IMR-90 (cell line): ENCODE measurements at regions not wholly inside any gene's neighbourhood (a gene's known extent, or its start where the extent isn't known, plus 50 kb on each side); places are given as distances from the start of the nearest gene placed in this dataset.

Experiments used
- ATAC-seq: fragments of 200-7000 bp; cut with Tn5 transposase; 2 replicates; pipeline ENCODE4 v1.9.1; 2020; ENCODE audit warnings: low read depth, mild to moderate bottlenecking, moderate library complexity
- BruUV-seq: library from RNA; stranded (reverse); fragments of 400-500 nt; replicated peaks from 2 replicates; lab custom pipeline; 2021; lab: Mats Ljungman, UMichigan
- CTCF ChIA-PET: fragments of 300-600 bp; formaldehyde crosslinking; extraction: SDS; loops from one replicate; lab custom pipeline; 2021; ENCODE audit warnings: antibody characterized with exemption; lab: Yijun Ruan, JAX
- POLR2A ChIA-PET: fragments of 300-600 bp; sonication (Branson Sonifier 250); formaldehyde crosslinking; loops from one replicate; lab custom pipeline; 2022; ENCODE audit warnings: antibody characterized with exemption; ENCODE audit not compliant: unreplicated experiment; lab: Charles Lee
- DNase-seq: peaks from one replicate; pipeline ENCODE4 v3.0.0; 2013
- H2AFZ ChIP-seq: replicated peaks from 2 replicates; pipeline ENCODE3; 2013; ENCODE audit warnings: low read length, mild to moderate bottlenecking; ENCODE audit not compliant: poor library complexity
- H2AK5ac ChIP-seq: 2 replicates; pipeline ENCODE4 v1.6.1; 2013; ENCODE audit warnings: low read depth, low read length, inconsistent platforms
- H2AK9ac ChIP-seq: replicated peaks from 2 replicates; pipeline ENCODE3; 2013; ENCODE audit warnings: mild to moderate bottlenecking, low read depth, low read length, moderate library complexity; ENCODE audit not compliant: poor library complexity
- H2BK120ac ChIP-seq: 2 replicates; pipeline ENCODE4 v1.6.1; 2013; ENCODE audit warnings: low read depth, low read length, inconsistent platforms
- H2BK15ac ChIP-seq: 3 replicates; pipeline ENCODE4 v1.6.1; 2013; ENCODE audit warnings: low read depth, low read length, inconsistent platforms
- H2BK20ac ChIP-seq: 2 replicates; pipeline ENCODE4 v1.6.1; 2013; ENCODE audit warnings: low read depth, mild to moderate bottlenecking, inconsistent platforms, low read length, moderate library complexity
- H2BK5ac ChIP-seq: 2 replicates; pipeline ENCODE4 v1.6.1; 2013; ENCODE audit warnings: mild to moderate bottlenecking, low read depth, low read length, inconsistent platforms; ENCODE audit not compliant: poor library complexity, severe bottlenecking
- H3K14ac ChIP-seq: replicated peaks from 2 replicates; pipeline ENCODE4 v1.6.1; 2013; ENCODE audit warnings: low read depth, low read length, inconsistent platforms
- H3K18ac ChIP-seq: 2 replicates; pipeline ENCODE4 v1.6.1; 2013; ENCODE audit warnings: low read depth, low read length, control low read depth
- H3K23ac ChIP-seq: 2 replicates; pipeline ENCODE4 v1.6.1; 2013; ENCODE audit warnings: low read depth, low read length, inconsistent platforms
- H3K27ac ChIP-seq: 2 replicates; pipeline ENCODE4 v1.5.1; 2013; ENCODE audit warnings: mild to moderate bottlenecking, control low read depth, low read length; ENCODE audit not compliant: insufficient read depth
- H3K27me3 ChIP-seq: 2 replicates; pipeline ENCODE4 v1.6.1; 2013; ENCODE audit warnings: low read length; ENCODE audit not compliant: control insufficient read depth, insufficient read depth
- H3K36me3 ChIP-seq: 2 replicates; pipeline ENCODE4 v1.6.1; 2013; ENCODE audit warnings: low read length, mixed read lengths; ENCODE audit not compliant: control insufficient read depth, insufficient read depth
- H3K4ac ChIP-seq: 2 replicates; pipeline ENCODE4 v1.6.1; 2013; ENCODE audit warnings: low read depth, low read length, inconsistent platforms
- H3K4me1 ChIP-seq: 2 replicates; pipeline ENCODE4 v1.6.1; 2013; ENCODE audit warnings: low read length, mixed read lengths; ENCODE audit not compliant: control insufficient read depth, insufficient read depth
- H3K4me2 ChIP-seq: 2 replicates; pipeline ENCODE4 v1.6.1; 2013; ENCODE audit warnings: low read depth, mild to moderate bottlenecking, control low read depth, low read length, moderate library complexity
- H3K4me3 ChIP-seq: 2 replicates; pipeline ENCODE4 v1.5.1; 2013; ENCODE audit warnings: low read depth, mild to moderate bottlenecking, control low read depth, low read length, moderate library complexity; ENCODE audit not compliant: insufficient read depth
- H3K56ac ChIP-seq: 2 replicates; pipeline ENCODE4 v1.6.1; 2013; ENCODE audit warnings: low read length, inconsistent platforms; ENCODE audit not compliant: insufficient read depth; ENCODE audit errors: extremely low read depth
- H3K79me1 ChIP-seq, 2 experiments: 2 replicates each; pipeline ENCODE4 v1.6.1; 2013; ENCODE audit warnings: low read length in 2 of 2, inconsistent platforms in 1 of 2, low read depth in 1 of 2
- H3K9ac ChIP-seq: 2 replicates; pipeline ENCODE4 v1.6.1; 2013; ENCODE audit warnings: low read depth, low read length, control low read depth
- H3K9me1 ChIP-seq: 2 replicates; pipeline ENCODE4 v1.6.1; 2013; ENCODE audit warnings: low read length, inconsistent platforms; ENCODE audit not compliant: insufficient read depth
- H3K9me3 ChIP-seq: 2 replicates; pipeline ENCODE4 v1.6.1; 2013; ENCODE audit warnings: low read length; ENCODE audit not compliant: control insufficient read depth, insufficient read depth
- H4K20me1 ChIP-seq: 2 replicates; pipeline ENCODE4 v1.6.1; 2013; ENCODE audit warnings: low read length, inconsistent platforms; ENCODE audit not compliant: insufficient read depth
- H4K5ac ChIP-seq: 2 replicates; pipeline ENCODE4 v1.6.1; 2013; ENCODE audit warnings: mild to moderate bottlenecking, low read depth, low read length, control low read depth
- H4K8ac ChIP-seq, 2 experiments: 2 replicates each; pipeline ENCODE4 v1.6.1; 2013; ENCODE audit warnings: low read depth in 2 of 2, low read length in 2 of 2, control low read depth in 1 of 2, inconsistent platforms in 1 of 2
- H4K91ac ChIP-seq: 2 replicates; pipeline ENCODE4 v1.6.1; 2013; ENCODE audit warnings: low read depth, low read length, inconsistent platforms; ENCODE audit not compliant: insufficient read depth
- BHLHE40 ChIP-seq: fragments of 150-350 bp; IDR thresholded peaks from 2 replicates; pipeline ENCODE4 v1.6.1; 2016; ENCODE audit warnings: mild to moderate bottlenecking, low read depth, low read length
- CEBPB ChIP-seq: IDR thresholded peaks from 2 replicates; pipeline ENCODE4 v1.6.1; 2012; ENCODE audit warnings: low read depth, low read length, improper control_type of control experiment
- CHD1 ChIP-seq: IDR thresholded peaks from 2 replicates; pipeline ENCODE4 v1.6.1; 2012; ENCODE audit warnings: low read depth, low read length, improper control_type of control experiment
- FOS ChIP-seq: fragments of 150-350 bp; IDR thresholded peaks from 2 replicates; pipeline ENCODE4 v1.6.1; 2016; ENCODE audit warnings: low read depth, low read length
- MAFK ChIP-seq: IDR thresholded peaks from 2 replicates; pipeline ENCODE4 v1.6.1; 2012; ENCODE audit warnings: low read depth, low read length, improper control_type of control experiment
- MAZ ChIP-seq: IDR thresholded peaks from 2 replicates; pipeline ENCODE4 v1.6.1; 2012; ENCODE audit warnings: low read depth, mild to moderate bottlenecking, low read length, improper control_type of control experiment, moderate library complexity, borderline replicate concordance
- MXI1 ChIP-seq: IDR thresholded peaks from 2 replicates; pipeline ENCODE4 v1.6.1; 2012; ENCODE audit warnings: low read depth, mild to moderate bottlenecking, low read length, moderate library complexity, borderline replicate concordance
- NFE2L2 ChIP-seq: fragments of 150-350 bp; IDR thresholded peaks from 2 replicates; pipeline ENCODE4 v1.6.1; 2016; ENCODE audit warnings: low read depth, mild to moderate bottlenecking, low read length
- POLR2A ChIP-seq: IDR thresholded peaks from 2 replicates; pipeline ENCODE4 v1.6.1; 2012; ENCODE audit warnings: mild to moderate bottlenecking, low read depth, low read length
- RAD21 ChIP-seq: IDR thresholded peaks from 2 replicates; pipeline ENCODE4 v1.6.1; 2012; ENCODE audit warnings: low read length, improper control_type of control experiment
- RCOR1 ChIP-seq: IDR thresholded peaks from 2 replicates; pipeline ENCODE4 v1.6.1; 2012; ENCODE audit warnings: mild to moderate bottlenecking, low read length, improper control_type of control experiment; ENCODE audit not compliant: insufficient replicate concordance
- RFX5 ChIP-seq: IDR thresholded peaks from 2 replicates; pipeline ENCODE4 v1.8.0; 2012; ENCODE audit warnings: low read depth, mild to moderate bottlenecking, low read length, moderate library complexity
- SMC3 ChIP-seq: fragments of 150-350 bp; IDR thresholded peaks from 2 replicates; pipeline ENCODE4 v1.6.1; 2016; ENCODE audit warnings: low read depth, mild to moderate bottlenecking, antibody characterized with exemption, low read length, moderate library complexity
- WGBS, 2 experiments: methylation state at CpG; one replicate each; pipeline versions ENCODE4 v1.1.5 to v1.1.7; 2013; ENCODE audit warnings: missing lambda C conversion rate in 2 of 2; ENCODE audit not compliant: insufficient read length in 1 of 2; ENCODE audit errors: extremely low coverage in 2 of 2; 5-methylcytosine and 5-hydroxymethylcytosine counted together
- dilution Hi-C: fragments of 300-500 bp; cut with HindIII; formaldehyde crosslinking; loops from one replicate; pipeline ENCODE4 v1.14.3; 2018; ENCODE audit warnings: low sequenced_read_pairs; ENCODE audit not compliant: unreplicated experiment
- in situ Hi-C: fragments of 300-500 bp; cut with MboI; formaldehyde crosslinking; loops from 3 replicates; pipeline ENCODE4 v1.14.3; 2019; ENCODE audit warnings: low sequenced_read_pairs, inconsistent platforms, mixed read lengths
- intact Hi-C: fragments of 100-400 bp; cut with micrococcal nuclease; formaldehyde crosslinking; loops from 2 replicates; pipeline ENCODE4 v1.10.0; 2022
- TF ChIP-seq, protein P1 (sequence below): fragments of 150-350 bp; IDR thresholded peaks from 2 replicates; pipeline ENCODE4 v1.6.1; 2017; ENCODE audit warnings: mild to moderate bottlenecking, antibody characterized with exemption, low read length, low read depth

DNA sequence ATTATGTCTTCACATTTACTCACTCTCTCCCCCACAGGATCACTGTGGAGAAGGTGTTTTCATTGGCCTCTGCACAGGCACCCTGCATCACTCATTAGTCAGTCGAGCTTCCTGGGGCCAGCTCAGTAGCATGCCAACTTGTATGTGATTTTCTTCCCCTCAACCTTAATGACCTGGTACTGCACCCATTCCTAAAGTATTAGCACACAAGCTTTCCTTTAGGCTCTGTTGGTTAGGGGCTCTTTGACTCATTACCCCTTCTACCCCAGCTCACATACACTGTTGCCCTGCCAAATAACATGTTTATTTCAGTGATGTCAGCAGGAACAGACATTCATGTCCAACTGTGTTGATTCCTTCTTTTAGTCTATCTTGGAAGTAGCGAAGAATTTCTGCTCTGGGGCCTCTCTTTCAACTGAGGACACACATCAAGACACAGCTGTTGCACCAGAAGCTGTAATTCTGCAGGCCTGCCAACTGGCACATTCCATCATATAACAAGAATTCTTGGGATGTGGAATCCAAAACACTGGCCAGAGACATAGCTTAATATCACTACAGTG, 603.5 kb upstream of the ADAMTS5 start (continued):
- TF ChIP-seq RAD21, result peak; percentile 18; the same call in 1 of the 2 replicates

DNA sequence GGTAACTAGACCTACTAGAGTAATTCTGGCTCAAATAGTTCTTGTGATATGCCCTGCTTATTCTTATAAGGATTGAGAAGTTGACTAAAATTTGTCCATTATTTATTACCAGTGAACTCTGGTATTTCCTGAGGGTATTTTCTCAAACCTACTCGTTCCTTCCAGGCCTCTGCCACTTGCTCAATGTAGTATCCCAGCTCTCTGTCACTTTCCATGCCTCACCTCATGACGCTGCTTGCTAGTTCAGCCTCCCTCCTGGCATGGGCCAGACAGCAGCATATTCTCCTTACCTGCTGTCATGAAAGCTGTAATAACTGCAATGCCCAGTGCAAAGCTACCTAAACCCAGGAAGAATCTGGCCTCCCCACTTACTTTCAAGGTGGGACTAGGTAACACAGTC, 602.9 kb upstream of the ADAMTS5 start:
- Histone ChIP-seq H4K91ac (peak overlapping the region; percentile 94), H2BK5ac (peak overlapping the region; percentile 99), H4K20me1 (no peaks in the 10 kb centered on the region), H3K9ac (peak overlapping the region; percentile 67), H2AK9ac (peak overlapping the region; percentile 73), H3K4me2 (peak overlapping the region; percentile 54; the same call in 1 of the 2 replicates), H3K27me3 (no peaks in the 10 kb centered on the region), H2AFZ (peak overlapping the region; percentile 45), H3K4me1 (peaks cover 18% of the 10 kb centered on the region), H3K9me1 (peaks cover 10% of the 10 kb centered on the region), H3K27ac (peak overlapping the region; percentile 99), H3K23ac (peak overlapping the region; percentile 93), H3K36me3 (no peaks in the 10 kb centered on the region), H2BK15ac (peak overlapping the region; percentile 93), H3K14ac (peak overlapping the region; percentile 95), H3K79me1 (no peaks in the 10 kb centered on the region), H2BK120ac (peak overlapping the region; percentile 99), H2AK5ac (peak overlapping the region; percentile 98), H3K4ac (peak overlapping the region; percentile 99), H3K56ac (peak overlapping the region; percentile 79), H3K4me3 (no peak overlapping the region), H4K8ac (peak overlapping the region; percentile 89 to 93), H4K5ac (peak overlapping the region; percentile 86), H3K18ac (peak overlapping the region; percentile 99), H3K9me3 (no peaks in the 10 kb centered on the region), H2BK20ac (peak overlapping the region; percentile 98)
- DNase-seq, result no peak
- dilution Hi-C loops, result no loop called here
- intact Hi-C loops, result loop anchor here (2.0 to 10.0 kb wide), 5 partner anchors 131 to 767 kb away; partner anchors contain the start of gene ADAMTS5
- in situ Hi-C loops, result loop anchor here (25.0 kb wide), 2 partner anchors 767 to 1167 kb away; no protein-coding TSS in a partner anchor
- ChIA-PET CTCF (interaction anchor here (1.3 kb wide), 1 partner anchor 131 kb away, joined by 3 read pairs; no protein-coding TSS in a partner anchor), POLR2A (interaction anchor here (0.6 to 1.0 kb wide), 3 partner anchors 12 to 763 kb away, joined by 3 to 6 read pairs (median 3); no protein-coding TSS in a partner anchor)
- TSS peak; percentile 83 for BruUV-seq
- no CpG with 5 or more reads among the region's 2 CpGs for WGBS, 2 experiments
- TF ChIP-seq POLR2A (no peak), MAZ (no peak), BHLHE40 (no peak), MXI1 (no peak), CHD1 (no peak), NFE2L2 (no peak), RAD21 (no peak), SMC3 (no peak), RCOR1 (no peak), FOS (no peak), CEBPB (no peak), MAFK (no peak), RFX5 (no peak)
- TF ChIP-seq, protein P1, sequence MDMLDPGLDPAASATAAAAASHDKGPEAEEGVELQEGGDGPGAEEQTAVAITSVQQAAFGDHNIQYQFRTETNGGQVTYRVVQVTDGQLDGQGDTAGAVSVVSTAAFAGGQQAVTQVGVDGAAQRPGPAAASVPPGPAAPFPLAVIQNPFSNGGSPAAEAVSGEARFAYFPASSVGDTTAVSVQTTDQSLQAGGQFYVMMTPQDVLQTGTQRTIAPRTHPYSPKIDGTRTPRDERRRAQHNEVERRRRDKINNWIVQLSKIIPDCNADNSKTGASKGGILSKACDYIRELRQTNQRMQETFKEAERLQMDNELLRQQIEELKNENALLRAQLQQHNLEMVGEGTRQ, result no peak
- no peak; the same call in 1 of the 2 replicates for ATAC-seq
